ENCODE measurements at regions not wholly inside any gene's neighbourhood (a gene's known extent, or its start where the extent isn't known, plus 50 kb on each side); places are given as distances from the start of the nearest gene placed in this dataset.

DNA sequence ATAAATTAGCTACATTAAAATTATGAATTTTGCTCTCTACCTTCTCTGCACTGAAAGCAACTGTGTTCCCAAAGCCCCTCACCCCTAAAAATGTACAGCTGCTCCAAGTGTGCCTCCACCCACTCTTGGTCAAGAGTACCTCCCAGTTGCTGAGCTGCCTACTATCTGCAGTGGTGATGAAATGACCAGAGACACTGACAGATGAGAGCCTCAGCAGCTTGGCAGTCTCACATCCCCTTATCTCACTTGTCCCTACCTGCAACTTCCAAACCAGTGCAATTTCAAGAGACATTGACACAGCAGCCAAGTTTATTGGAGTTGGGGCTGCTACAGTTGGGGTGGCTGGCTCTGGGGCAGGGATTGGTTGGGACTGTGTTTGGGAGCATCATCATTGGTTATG lies 52.2 kb upstream of the COL6A5 start:
- Histone ChIP-seq H3K9me3 (no peaks in the 10 kb centered on the region), H3K4me3 (no peak overlapping the region), H3K27ac (no peak overlapping the region), H3K4me2 (no peak overlapping the region), H3K4me1 (no peaks in the 10 kb centered on the region)
- ATAC-seq (no peak), FAIRE-seq (no peak), DNase-seq (ENCODE audit: low read depth in 1 of 2, low spot score in 1 of 2) (no peak)
- no peak for TF ChIP-seq RARB (CRISPR knock-in tag; IDR thresholded peaks at IDR 0.05)
- TF ChIP-seq TFCP2L1 (CRISPR knock-in tag; IDR thresholded peaks at IDR 0.05), result no peak
- TF ChIP-seq, protein P1, sequence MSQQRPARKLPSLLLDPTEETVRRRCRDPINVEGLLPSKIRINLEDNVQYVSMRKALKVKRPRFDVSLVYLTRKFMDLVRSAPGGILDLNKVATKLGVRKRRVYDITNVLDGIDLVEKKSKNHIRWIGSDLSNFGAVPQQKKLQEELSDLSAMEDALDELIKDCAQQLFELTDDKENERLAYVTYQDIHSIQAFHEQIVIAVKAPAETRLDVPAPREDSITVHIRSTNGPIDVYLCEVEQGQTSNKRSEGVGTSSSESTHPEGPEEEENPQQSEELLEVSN (IDR thresholded peaks at IDR 0.05; ENCODE audit: borderline replicate concordance, low read depth), result no peak
- TF ChIP-seq TP53 (CRISPR knock-in tag; IDR thresholded peaks at IDR 0.05), result no peak
- TF ChIP-seq NR3C1 (IDR thresholded peaks at IDR 0.05), result no peak
- TF ChIP-seq KDM5A (IDR thresholded peaks at IDR 0.05), result no peak
- no peak for TF ChIP-seq ESRRA (IDR thresholded peaks at IDR 0.05; ENCODE audit: borderline replicate concordance, low read length)
- no peak for TF ChIP-seq CBX8 (IDR thresholded peaks at IDR 0.05)
- TF ChIP-seq RCOR1 (IDR thresholded peaks at IDR 0.05; ENCODE audit: low read depth, low read length), result no peak
- TF ChIP-seq MAZ (IDR thresholded peaks at IDR 0.05; ENCODE audit: borderline replicate concordance, low read depth, low read length), result no peak
- CTCF ChIA-PET, result no interaction called here
- POLR2A ChIA-PET, result no interaction called here

Small RNA genes in the stretch of these regions (small RNA-seq; reads per million reads assigned to genes)
- gene ENPP7P3 (0 reads per million in 6 experiments), gene SNRPCP8 (0 reads per million in 6 experiments)
